ENCODE measurements at regions not wholly inside any gene's neighbourhood (a gene's known extent, or its start where the extent isn't known, plus 50 kb on each side); places are given as distances from the start of the nearest gene placed in this dataset.

DNA sequence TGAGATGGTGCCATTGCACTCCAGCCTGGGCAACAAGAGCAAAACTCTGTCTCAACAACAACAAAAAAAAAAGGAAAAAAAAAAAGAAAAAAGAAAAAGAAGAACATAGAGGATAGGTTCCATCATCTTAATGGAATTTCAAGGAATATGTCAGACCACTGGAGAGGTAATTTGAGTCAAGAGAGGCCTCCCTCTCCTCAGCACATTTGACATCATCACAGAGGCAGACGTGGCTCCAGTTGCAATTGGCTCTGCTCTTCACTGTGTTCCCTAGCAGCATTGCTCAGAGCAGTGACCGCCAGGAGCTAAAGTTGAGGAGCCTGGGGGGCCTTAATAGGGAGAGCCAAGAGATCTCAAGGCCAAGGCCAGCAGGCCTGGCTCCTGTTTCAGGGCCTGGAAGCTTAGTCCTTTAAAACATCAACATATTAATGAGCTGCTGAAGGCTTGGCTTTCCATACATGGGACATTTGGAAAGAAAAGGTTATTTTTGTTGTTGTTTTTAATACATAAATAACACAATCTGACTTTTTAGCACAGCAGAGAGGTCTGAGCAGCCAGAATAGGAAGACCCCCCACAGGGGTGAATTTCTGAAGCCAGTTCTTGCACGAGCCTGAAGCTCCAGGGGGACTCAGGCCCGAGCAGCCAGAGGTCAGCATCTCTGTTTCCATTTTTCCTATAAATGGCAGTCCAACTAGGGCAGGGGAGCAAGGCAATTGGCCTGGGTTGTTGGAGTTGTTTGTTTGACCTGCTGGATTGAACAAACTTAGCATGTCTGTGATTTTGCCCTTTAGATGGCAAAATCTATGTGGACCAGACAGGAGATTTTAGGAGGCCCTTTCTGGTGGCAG, 118.3 kb upstream of the FGGY start:
- no peak for DNase-seq (ENCODE audit: low read depth)
- TF ChIP-seq MYC (IDR thresholded peaks at IDR 0.05; ENCODE audit: low read depth, low read length), result no peak
- TF ChIP-seq, protein P1, sequence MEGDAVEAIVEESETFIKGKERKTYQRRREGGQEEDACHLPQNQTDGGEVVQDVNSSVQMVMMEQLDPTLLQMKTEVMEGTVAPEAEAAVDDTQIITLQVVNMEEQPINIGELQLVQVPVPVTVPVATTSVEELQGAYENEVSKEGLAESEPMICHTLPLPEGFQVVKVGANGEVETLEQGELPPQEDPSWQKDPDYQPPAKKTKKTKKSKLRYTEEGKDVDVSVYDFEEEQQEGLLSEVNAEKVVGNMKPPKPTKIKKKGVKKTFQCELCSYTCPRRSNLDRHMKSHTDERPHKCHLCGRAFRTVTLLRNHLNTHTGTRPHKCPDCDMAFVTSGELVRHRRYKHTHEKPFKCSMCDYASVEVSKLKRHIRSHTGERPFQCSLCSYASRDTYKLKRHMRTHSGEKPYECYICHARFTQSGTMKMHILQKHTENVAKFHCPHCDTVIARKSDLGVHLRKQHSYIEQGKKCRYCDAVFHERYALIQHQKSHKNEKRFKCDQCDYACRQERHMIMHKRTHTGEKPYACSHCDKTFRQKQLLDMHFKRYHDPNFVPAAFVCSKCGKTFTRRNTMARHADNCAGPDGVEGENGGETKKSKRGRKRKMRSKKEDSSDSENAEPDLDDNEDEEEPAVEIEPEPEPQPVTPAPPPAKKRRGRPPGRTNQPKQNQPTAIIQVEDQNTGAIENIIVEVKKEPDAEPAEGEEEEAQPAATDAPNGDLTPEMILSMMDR (IDR thresholded peaks at IDR 0.05; ENCODE audit: low read depth, low read length), result no peak
- TF ChIP-seq POLR2A (IDR thresholded peaks at IDR 0.05; ENCODE audit: extremely low read depth, insufficient read length), result no peak
- TF ChIP-seq, protein P2, sequence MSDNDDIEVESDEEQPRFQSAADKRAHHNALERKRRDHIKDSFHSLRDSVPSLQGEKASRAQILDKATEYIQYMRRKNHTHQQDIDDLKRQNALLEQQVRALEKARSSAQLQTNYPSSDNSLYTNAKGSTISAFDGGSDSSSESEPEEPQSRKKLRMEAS (IDR thresholded peaks at IDR 0.05; ENCODE audit: low read depth, low read length), result no peak
- no peak overlapping the region for H3K4me3 ChIP-seq (ENCODE audit: low read depth, low read length)

DNA sequence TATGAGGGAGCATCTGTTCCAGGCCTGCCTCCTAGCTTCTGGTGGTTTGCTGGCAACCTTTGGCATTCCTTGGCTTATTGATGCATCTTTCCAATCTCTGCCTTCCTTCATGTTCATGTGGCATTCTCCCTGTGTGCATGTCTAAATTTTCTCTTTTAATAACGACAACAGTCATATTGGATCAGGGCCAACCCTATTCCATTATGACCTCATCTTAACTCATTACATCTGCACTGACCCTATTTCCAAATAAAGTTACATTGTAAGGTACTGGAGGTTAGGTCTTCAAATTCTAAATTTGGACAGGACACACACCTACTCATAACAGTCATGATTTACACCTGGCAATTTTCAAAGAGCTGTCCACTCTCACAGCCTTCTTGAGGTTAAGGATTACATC, 117.2 kb upstream of the FGGY start:
- no peak overlapping the region for H3K4me3 ChIP-seq (ENCODE audit: low read depth, low read length)
- DNase-seq (ENCODE audit: low read depth), result no peak
- no peak for TF ChIP-seq POLR2A (IDR thresholded peaks at IDR 0.05; ENCODE audit: extremely low read depth, insufficient read length)
- TF ChIP-seq, protein P2 (IDR thresholded peaks at IDR 0.05; ENCODE audit: low read depth, low read length), result no peak
- TF ChIP-seq, protein P1 (IDR thresholded peaks at IDR 0.05; ENCODE audit: low read depth, low read length), result no peak
- TF ChIP-seq MYC (IDR thresholded peaks at IDR 0.05; ENCODE audit: low read depth, low read length), result no peak

DNA sequence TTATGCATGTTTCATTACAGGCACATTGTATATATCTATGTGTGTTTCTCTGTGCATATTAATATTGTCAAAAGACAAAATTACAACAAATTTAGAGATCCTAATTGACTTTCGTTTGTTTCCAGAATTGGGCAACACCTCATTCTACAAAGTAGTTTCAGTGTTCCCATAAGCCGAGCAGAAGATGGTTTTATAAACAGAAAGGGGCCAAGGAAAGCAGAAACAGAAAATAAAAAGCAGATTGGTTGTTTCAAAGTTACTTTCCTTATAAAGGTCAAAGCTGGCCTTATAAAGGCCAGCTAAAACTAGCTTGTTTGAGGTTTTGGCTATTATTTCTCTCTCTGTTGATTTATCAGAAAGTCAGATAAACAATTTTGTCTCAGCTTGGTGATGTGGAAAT, 116.2 kb upstream of the FGGY start:
- TF ChIP-seq, protein P1 (IDR thresholded peaks at IDR 0.05; ENCODE audit: low read depth, low read length), result no peak
- TF ChIP-seq MYC (IDR thresholded peaks at IDR 0.05; ENCODE audit: low read depth, low read length), result no peak
- TF ChIP-seq, protein P2 (IDR thresholded peaks at IDR 0.05; ENCODE audit: low read depth, low read length), result no peak
- no peak for TF ChIP-seq POLR2A (IDR thresholded peaks at IDR 0.05; ENCODE audit: extremely low read depth, insufficient read length)
- no peak for DNase-seq (ENCODE audit: low read depth)
- H3K4me3 ChIP-seq (ENCODE audit: low read depth, low read length), result no peak overlapping the region

DNA sequence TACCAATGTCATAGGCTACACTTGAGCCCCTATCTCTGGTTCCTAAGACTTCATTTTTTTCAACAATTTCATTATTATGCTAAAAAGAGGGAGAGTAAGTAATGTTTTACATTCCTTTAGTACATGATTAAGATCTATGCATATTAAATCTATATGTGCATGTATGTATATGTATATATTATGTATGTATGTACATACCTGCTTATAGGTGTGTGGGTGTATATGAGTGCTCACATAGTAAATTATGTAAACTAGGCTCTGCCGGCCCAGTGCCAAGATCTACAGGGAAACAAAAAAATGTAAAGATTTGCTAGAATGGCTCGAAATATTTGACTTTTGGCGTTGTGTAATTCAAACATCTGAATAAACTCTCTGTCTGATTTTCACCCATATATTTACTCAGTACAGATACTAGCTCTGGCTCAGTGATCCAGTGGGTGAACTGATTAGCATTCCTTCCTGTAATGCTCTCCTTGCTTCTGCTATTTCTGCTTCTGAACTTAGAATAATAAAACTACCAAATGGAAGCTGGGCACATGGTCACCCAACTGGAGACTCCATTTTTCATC, 113.1 kb upstream of the FGGY start:
- H3K4me3 ChIP-seq (ENCODE audit: low read depth, low read length), result no peak overlapping the region
- TF ChIP-seq, protein P1 (IDR thresholded peaks at IDR 0.05; ENCODE audit: low read depth, low read length), result no peak
- TF ChIP-seq MYC (IDR thresholded peaks at IDR 0.05; ENCODE audit: low read depth, low read length) (no peak), POLR2A (IDR thresholded peaks at IDR 0.05; ENCODE audit: extremely low read depth, insufficient read length) (no peak)
- TF ChIP-seq, protein P2 (IDR thresholded peaks at IDR 0.05; ENCODE audit: low read depth, low read length), result no peak
- no peak for DNase-seq (ENCODE audit: low read depth)

DNA sequence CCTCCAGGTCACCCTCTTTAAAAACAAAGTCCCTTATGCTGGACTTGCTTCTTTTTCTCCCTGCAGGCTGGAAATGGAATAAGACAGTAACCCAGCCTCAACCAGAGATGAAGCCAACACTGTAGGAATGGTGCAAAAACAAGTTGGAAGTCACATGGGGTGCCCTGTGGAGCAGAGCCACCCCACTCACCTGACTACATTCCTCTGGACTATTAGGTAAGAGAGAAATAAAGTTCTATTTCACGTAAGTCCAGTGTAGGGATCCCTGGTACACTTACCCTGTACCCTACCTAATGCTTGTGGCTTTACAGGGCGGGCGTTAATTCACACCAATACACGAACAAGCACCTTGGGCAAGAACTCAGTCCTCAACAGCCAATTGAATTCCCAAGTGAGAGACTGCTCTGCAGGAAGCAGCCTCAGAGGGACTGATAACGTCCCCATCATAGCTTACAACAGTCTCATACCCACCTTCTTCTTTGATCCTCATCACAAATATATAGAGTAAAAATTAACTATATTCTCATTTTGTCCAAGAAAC, 112.5 kb upstream of the FGGY start:
- H3K4me3 ChIP-seq (ENCODE audit: low read depth, low read length), result no peak overlapping the region
- TF ChIP-seq POLR2A (IDR thresholded peaks at IDR 0.05; ENCODE audit: extremely low read depth, insufficient read length) (no peak), MYC (IDR thresholded peaks at IDR 0.05; ENCODE audit: low read depth, low read length) (no peak)
- TF ChIP-seq, protein P1 (IDR thresholded peaks at IDR 0.05; ENCODE audit: low read depth, low read length), result no peak
- TF ChIP-seq, protein P2 (IDR thresholded peaks at IDR 0.05; ENCODE audit: low read depth, low read length), result no peak
- DNase-seq (ENCODE audit: low read depth), result no peak

Data from NB4 (cell line).